Hepatic stellate cell (primary cell): ENCODE measurements at regions not wholly inside any gene's neighbourhood (a gene's known extent, or its start where the extent isn't known, plus 50 kb on each side); places are given as distances from the start of the nearest gene placed in this dataset.
A peak's percentile ranks its signal among the peaks of the same experiment; 100 is the strongest.

Experiments used
- DNase-seq: peaks from one replicate; pipeline ENCODE4 v3.0.0; 2011; ENCODE audit warnings: low spot score

DNA sequence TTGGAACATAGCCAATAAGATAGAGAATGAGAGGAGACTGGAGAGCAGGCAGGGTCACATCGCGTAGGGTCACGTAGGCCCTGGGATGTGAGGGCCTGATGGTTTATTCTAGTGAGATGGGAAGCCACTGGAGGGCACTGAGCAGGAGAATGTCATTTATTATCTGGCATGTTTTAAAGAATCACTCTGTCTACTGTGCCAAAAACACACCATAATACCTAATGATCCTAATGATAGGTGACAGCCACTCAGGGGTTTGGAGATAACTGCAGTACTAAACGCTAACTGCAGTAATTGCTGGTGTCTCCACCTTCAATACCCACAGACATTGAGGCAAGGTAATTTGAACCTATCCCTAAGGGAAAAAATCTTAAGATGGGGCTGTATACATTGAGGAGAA is 185.4 kb downstream of the TTLL7 start:
- DNase-seq: no peak

- no peak for DNase-seq
Measured at GRCh38 chr1:83810144-83810543, 188.8 kb downstream of the TTLL7 start.

DNA sequence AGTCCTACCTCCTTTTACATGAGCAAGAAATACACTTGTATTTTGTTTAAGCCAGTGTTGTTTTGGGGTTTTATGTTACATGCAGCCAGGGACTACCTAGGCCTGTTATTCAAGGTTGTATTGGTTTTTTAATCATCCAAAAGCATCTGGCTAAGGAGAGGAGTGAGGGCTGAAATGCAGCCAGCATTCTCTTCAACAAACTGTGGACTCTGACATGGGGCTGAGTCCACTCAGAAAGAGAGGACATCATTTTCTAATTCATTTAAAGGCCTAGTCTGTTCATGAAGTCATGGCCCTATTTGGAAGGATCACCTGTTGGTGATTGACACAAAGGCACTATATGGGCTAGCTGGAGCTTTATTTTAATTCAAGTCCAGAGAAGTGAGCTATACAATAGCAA is 190.4 kb downstream of the TTLL7 start:
- DNase-seq: no peak

DNA sequence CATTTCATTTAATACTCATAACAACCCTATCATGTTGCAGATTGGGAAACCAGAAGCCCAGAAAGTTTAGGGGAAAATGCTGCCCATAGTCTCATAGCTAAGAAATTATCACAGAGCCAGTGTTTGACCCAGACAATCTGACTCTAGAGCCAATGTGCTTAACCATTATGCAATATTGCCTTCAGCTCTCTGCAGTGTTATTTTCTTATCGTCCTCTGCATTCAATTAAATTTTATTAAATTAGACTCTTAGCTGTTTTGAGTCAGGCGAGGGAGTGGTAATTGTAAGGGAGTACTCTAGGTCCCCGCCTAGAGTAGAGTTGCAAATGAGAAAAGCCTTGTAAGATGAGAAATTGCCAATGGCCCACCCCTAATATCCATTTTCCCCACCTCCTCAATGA is 191.1 kb downstream of the TTLL7 start:
- DNase-seq: no peak

- no peak for DNase-seq
Measured at GRCh38 chr1:83807231-83807630, 191.7 kb downstream of the TTLL7 start.

- no peak for DNase-seq
Measured at GRCh38 chr1:83805921-83806320, 193.0 kb downstream of the TTLL7 start.

- no peak for DNase-seq
Measured at GRCh38 chr1:83802460-83803152, 196.3 kb downstream of the TTLL7 start.

DNA sequence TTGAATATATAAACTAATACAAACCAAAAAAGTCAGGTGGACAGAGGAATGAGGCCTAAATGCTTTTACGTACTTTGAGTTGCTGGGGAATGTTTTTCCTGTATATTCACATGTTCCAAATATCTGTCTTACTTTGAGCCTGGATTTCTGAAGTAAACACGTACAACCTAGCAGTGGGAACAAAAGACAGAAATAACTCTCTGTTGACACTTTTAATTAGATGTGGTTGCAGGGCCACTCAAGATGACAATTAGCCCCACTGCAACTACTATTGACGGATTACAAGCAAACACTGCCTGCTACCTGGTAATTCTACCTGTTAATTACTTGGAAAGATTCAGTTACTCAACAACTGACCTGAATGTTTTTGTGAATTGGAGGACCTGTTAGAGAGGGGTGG is 196.9 kb downstream of the TTLL7 start:
- no peak for DNase-seq

GRCh38 chr1:83800066-83800465 is 198.9 kb downstream of the TTLL7 start:
- no peak for DNase-seq

DNA sequence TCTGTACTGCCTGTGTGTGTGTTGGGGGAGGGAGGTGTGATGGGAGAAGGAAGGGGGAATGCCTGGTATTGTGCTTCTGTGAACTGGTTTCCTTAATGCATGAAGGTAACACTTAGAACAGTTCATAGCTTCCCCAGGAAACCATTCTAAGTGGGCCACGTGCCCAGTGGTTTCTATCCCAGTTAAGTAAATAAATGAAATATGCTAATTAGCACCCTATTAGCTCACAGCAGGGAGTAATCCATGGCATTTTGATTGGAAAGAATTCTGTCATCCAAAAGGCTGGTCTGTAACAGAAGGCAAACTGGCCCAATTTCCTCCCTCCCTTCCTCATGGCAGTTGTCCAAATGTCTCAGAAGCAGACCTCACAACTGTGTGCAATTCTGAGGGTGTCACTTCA is 199.3 kb downstream of the TTLL7 start:
- DNase-seq: no peak

GRCh38 chr1:83798965-83799364 is 200.0 kb downstream of the TTLL7 start:
- DNase-seq: no peak

DNA sequence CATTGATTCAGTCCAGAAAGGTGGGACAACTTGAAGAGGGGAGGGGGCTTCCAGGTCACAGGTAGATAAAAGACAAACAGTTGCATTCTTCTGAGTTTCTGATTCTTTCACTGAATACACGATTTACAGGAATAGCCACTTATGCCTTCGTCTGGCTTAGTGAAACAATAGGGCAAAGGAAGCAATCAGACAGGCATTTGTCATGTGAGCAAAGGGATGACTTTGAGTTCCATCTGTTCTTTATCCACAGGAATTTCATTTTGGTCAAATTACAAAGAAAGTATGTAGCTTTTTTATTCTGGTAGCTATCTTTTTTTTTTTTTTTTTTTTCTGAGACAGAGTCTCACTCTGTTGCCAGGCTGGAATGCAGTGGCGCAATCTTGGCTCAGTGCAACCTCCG is 202.5 kb downstream of the TTLL7 start:
- no peak for DNase-seq

DNA sequence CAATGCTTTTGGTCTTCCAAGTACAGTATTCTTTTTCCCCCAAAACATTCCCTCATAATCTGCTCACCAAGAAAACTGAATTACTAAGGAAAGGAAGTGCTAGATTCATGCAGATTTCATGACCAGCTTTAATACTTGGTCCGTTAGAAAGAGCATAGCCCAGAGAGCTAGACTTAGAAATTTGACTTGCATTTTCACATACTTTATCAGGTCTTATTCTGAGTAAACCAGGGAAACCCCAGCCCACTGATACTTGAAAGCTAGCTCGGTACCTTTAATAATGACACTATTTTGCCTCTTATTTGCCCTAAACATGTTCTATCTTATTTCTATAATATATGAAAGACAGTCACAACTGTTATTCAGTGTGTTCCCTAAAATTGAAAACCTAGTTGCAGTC is 204.5 kb downstream of the TTLL7 start:
- DNase-seq: no peak

- peak; percentile 7 for DNase-seq
Measured at GRCh38 chr1:83791821-83792437, 207.0 kb downstream of the TTLL7 start.

DNA sequence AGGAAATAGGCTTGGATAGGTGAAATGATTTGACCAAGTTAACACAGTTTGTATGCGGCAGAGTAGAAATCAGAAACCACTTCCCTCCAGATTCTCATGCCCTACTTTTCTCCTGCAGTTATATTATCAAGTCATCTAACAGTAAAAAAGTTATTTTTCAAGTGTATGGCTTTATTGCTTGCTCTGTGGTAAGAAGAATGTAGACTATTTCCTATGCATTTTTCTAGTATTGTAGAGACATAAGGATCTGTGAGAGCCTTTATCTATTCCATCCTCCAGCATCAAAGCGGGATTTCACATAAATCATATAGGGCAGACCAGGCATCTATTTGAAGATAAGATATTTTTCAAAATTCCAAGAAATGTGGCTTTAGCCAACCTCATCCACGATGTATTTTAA is 208.5 kb downstream of the TTLL7 start:
- no peak for DNase-seq

DNA sequence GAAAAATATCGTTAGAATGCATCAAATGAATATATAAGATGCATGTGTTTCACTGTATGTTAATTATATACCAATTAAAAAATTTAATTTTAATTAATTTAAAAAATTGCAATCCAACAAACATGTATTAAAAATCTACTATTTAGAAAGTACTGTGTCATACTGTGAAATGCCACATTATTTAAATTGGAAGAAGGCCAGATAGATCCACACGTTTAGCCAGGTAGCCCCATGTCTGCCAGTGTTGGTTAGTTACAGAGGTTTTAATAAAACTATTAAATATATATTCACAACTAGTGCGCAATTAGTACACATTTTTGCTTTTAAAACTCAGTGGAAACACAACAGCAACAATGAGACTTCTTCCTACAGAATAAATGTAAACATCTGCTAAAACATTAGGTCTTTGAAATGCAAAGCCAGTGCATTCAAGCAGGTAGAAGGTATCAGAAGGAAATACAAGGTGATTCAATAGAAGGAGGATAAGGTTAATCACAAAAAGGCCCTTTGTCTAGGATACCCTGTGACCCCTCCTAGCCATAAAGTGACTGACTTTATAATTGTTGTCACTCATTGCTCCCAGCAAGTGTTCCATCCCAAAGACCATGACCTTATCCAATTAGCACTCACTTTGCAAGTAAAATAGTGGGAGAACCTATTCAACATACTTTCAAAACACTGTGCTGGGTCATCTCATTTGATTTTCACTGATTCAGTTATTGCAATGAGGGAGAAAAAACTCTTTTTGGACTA is 211.5 kb downstream of the TTLL7 start:
- DNase-seq: no peak

GRCh38 chr1:83781667-83782066 is 217.3 kb downstream of the TTLL7 start:
- no peak for DNase-seq

- no peak for DNase-seq
Measured at GRCh38 chr1:83779565-83779964, 219.4 kb downstream of the TTLL7 start.

- no peak for DNase-seq
Measured at GRCh38 chr1:83777758-83778101, 221.2 kb downstream of the TTLL7 start.

GRCh38 chr1:83776913-83777757 is 221.8 kb downstream of the TTLL7 start:
- DNase-seq: no peak

DNA sequence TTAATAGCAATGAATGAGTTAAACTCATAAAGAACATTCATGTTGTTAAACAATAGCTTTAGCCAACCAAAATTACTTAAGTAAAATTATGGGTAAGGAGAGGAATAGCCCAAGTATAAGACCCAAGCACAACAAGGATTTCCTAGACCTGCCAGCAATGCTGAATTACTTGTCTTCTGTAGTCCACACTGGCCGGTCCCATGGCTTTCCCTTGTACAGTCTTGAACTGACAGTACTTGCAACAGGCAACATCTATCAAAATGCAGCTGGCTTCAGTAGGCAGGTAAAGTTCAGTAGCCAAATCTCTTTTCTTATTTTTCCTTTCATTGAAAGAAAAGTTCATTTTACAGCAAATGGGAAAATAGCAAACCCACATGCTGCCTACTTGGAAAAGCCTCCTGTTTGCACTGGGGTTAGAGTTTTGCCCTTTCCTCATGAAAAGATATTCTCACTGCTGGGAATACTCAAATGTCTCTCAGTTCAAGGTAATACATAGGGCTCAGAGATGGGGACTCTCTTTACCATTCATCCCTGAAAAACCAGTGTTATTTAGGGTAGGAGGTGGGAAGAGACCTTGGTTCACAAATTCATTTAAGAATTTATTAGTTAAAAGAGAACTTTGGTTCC is 222.8 kb downstream of the TTLL7 start:
- DNase-seq: no peak

DNA sequence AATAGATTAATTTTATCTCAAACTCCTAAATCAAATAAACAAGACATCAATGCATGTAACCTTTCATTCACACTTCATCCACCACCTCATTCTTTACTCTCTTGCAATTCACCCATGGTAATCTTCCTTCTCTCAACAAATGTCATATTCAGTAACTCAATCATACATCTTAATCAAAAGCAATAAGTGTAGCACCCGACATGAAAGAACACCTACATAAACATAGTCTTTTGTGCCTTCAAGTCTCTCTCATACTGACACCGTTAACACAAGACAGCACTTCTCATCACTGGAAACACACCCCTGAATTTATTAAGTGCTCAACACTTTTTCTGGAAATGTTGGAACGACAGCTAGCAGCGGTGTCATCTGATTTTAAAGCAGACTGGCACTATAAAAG is 225.9 kb downstream of the TTLL7 start:
- DNase-seq: no peak
